Stomach (tissue), 8 donors: ENCODE measurements at regions not wholly inside any gene's neighbourhood (a gene's known extent, or its start where the extent isn't known, plus 50 kb on each side); places are given as distances from the start of the nearest gene placed in this dataset.

Experiments used
- DNase-seq, 2 donors: peaks; one replicate each; pipeline versions ENCODE4 v3.0.0 to v3.0.0-alpha.2; 2013 to 2019
- H3K27ac ChIP-seq, 5 donors: fragments of 200-600 bp in 4 of 5; sonication (generic) in 4 of 5; one replicate each; pipeline ENCODE4 v1.5.1; 2013 to 2019; ENCODE audit warnings: mild to moderate bottlenecking in 1 of 5, moderate library complexity in 1 of 5
- H3K27me3 ChIP-seq, 3 donors: fragments of 200-600 bp; sonication (generic); one replicate each; pipeline ENCODE4 v1.5.1; 2017 to 2019; ENCODE audit warnings: mixed run types in 1 of 3
- H3K36me3 ChIP-seq, 4 donors: fragments of 200-600 bp; sonication (generic); 1 replicate in 3 of 4; 2 replicates in 1 of 4; pipeline ENCODE4 v1.5.1; 2016 to 2019
- H3K4me1 ChIP-seq, 4 donors: fragments of 200-600 bp; sonication (generic); one replicate each; pipeline ENCODE4 v1.5.1; 2016 to 2019
- H3K4me3 ChIP-seq, 4 donors: fragments of 200-600 bp; sonication (generic) in 3 of 4; one replicate each; pipeline ENCODE4 v1.5.1; 2016 to 2019; ENCODE audit warnings: mild to moderate bottlenecking in 1 of 4
- H3K9me3 ChIP-seq, 4 donors: fragments of 200-600 bp; sonication (generic); one replicate each; pipeline ENCODE4 v1.5.1; 2016 to 2019
- EP300 ChIP-seq: sonication (generic); formaldehyde crosslinking; IDR thresholded peaks from one replicate; pipeline ENCODE4 v1.6.1; 2017; ENCODE audit warnings: antibody characterized with exemption
- POLR2A ChIP-seq, 4 donors: fragments of 450-650 bp; IDR thresholded peaks; one replicate each; pipeline ENCODE4 v1.6.1; 2016; ENCODE audit warnings: antibody characterized with exemption in 4 of 4, control low read depth in 2 of 4, mild to moderate bottlenecking in 1 of 4, moderate library complexity in 1 of 4
- POLR2AphosphoS5 ChIP-seq, 3 donors: sonication (generic); formaldehyde crosslinking; IDR thresholded peaks; one replicate each; pipeline ENCODE4 v1.6.1; 2016; ENCODE audit warnings: antibody characterized with exemption in 3 of 3
- whole genome bisulfite sequencing, 5 donors: extraction: QIAGEN DNeasy Blood & Tissue Kit in 3 of 5; methylation state at CpG; one replicate each; pipeline versions ENCODE4 v1.1.5 to v1.1.7; 2013 to 2018; 5-methylcytosine and 5-hydroxymethylcytosine counted together
- intact Hi-C: fragments of 100-400 bp; cut with DNase I; formaldehyde crosslinking; loops from one replicate; pipeline ENCODE4 v1.15.1; 2023; ENCODE audit warnings: low total_unique reads
- TF ChIP-seq, protein P1 (sequence below), 7 experiments: fragments of 450-650 bp in 4 of 7; fragments of 200-600 bp in 3 of 7; sonication (generic) in 3 of 7; IDR thresholded peaks; one replicate each; pipeline ENCODE4 v1.5.1; 2016 to 2019; ENCODE audit warnings: antibody characterized with exemption in 7 of 7, control low read depth in 2 of 7, mild to moderate bottlenecking in 1 of 7
- donor health status: healthy with polysubstance abuse.
- donor health status: Bipolar disorder and iron deficiency.
- donor health status: healthy.

GRCh38 chr10:44703241-44704155 lies 207.6 kb upstream of the TMEM72 start:
- 73 to 87% (median 83%) methylated on average over 6 of the region's 6 CpGs for WGBS, 5 donors
- peaks cover 0 to 39% (median 18%) of the 10 kb centered on the region in 4 donors for H3K9me3 ChIP-seq
- intact Hi-C loops: no loop called here

DNA sequence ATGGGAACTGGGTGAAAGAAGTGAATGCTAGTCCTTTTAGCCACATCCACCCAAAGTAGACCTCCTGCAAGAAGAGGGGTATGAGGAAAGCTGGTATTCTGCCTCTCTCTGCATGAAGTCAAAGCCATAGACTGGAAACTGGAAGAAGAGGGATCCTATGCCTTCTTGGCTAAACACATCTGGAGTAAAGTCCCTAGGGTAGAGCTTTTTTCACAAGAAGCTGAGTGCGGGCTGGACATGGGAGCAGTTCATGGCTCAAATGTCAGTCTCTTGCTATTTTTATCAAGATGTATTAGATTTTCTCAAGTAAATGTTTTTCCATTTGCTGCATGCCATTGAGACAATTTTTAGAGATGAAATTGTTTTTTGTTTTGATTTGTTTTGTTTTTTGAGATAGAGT lies 206.5 kb upstream of the TMEM72 start:
- H3K9me3 ChIP-seq: peaks cover 0 to 39% (median 18%) of the 10 kb centered on the region in 4 donors
- no peaks in the 10 kb centered on the region for H3K4me1 ChIP-seq
- DNase-seq: no peak
- no peaks in the 10 kb centered on the region for H3K36me3 ChIP-seq
- no peak overlapping the region for H3K4me3 ChIP-seq
- no peaks in the 10 kb centered on the region for H3K27me3 ChIP-seq
- intact Hi-C loops: no loop called here
- WGBS, 5 donors: 77 to 96% (median 90%) methylated on average over 1 of the region's 1 CpG
- H3K27ac ChIP-seq: no peak overlapping the region
- no peak for TF ChIP-seq POLR2AphosphoS5 (IDR thresholded peaks at IDR 0.05)
- TF ChIP-seq EP300: no peak
- TF ChIP-seq, protein P1, sequence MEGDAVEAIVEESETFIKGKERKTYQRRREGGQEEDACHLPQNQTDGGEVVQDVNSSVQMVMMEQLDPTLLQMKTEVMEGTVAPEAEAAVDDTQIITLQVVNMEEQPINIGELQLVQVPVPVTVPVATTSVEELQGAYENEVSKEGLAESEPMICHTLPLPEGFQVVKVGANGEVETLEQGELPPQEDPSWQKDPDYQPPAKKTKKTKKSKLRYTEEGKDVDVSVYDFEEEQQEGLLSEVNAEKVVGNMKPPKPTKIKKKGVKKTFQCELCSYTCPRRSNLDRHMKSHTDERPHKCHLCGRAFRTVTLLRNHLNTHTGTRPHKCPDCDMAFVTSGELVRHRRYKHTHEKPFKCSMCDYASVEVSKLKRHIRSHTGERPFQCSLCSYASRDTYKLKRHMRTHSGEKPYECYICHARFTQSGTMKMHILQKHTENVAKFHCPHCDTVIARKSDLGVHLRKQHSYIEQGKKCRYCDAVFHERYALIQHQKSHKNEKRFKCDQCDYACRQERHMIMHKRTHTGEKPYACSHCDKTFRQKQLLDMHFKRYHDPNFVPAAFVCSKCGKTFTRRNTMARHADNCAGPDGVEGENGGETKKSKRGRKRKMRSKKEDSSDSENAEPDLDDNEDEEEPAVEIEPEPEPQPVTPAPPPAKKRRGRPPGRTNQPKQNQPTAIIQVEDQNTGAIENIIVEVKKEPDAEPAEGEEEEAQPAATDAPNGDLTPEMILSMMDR (IDR thresholded peaks at IDR 0.05): no peak
- TF ChIP-seq POLR2A (IDR thresholded peaks at IDR 0.05): no peak

More at GRCh38 chr10:44703241-44704155, 207.6 kb upstream of the TMEM72 start:
- DNase-seq: no peak
- H3K4me1 ChIP-seq: no peaks in the 10 kb centered on the region
- H3K4me3 ChIP-seq: no peak overlapping the region
- no peaks in the 10 kb centered on the region for H3K36me3 ChIP-seq
- no peaks in the 10 kb centered on the region for H3K27me3 ChIP-seq
- TF ChIP-seq POLR2AphosphoS5 (IDR thresholded peaks at IDR 0.05) (no peak), POLR2A (IDR thresholded peaks at IDR 0.05) (no peak), EP300 (no peak)
- TF ChIP-seq, protein P1 (IDR thresholded peaks at IDR 0.05): no peak
- H3K27ac ChIP-seq: no peak overlapping the region

- Histone ChIP-seq H3K4me3 (no peak overlapping the region), H3K4me1 (no peaks in the 10 kb centered on the region), H3K27ac (no peak overlapping the region), H3K27me3 (no peaks in the 10 kb centered on the region), H3K36me3 (no peaks in the 10 kb centered on the region), H3K9me3 (peaks cover 0 to 26% (median 10%) of the 10 kb centered on the region in 4 donors)
- DNase-seq: no peak
- no peak for TF ChIP-seq POLR2AphosphoS5 (IDR thresholded peaks at IDR 0.05)
- TF ChIP-seq EP300: no peak
- TF ChIP-seq, protein P1 (IDR thresholded peaks at IDR 0.05): no peak
- no peak for TF ChIP-seq POLR2A (IDR thresholded peaks at IDR 0.05)
- intact Hi-C loops: no loop called here
Measured at GRCh38 chr10:44706745-44707144, 204.4 kb upstream of the TMEM72 start.

DNA sequence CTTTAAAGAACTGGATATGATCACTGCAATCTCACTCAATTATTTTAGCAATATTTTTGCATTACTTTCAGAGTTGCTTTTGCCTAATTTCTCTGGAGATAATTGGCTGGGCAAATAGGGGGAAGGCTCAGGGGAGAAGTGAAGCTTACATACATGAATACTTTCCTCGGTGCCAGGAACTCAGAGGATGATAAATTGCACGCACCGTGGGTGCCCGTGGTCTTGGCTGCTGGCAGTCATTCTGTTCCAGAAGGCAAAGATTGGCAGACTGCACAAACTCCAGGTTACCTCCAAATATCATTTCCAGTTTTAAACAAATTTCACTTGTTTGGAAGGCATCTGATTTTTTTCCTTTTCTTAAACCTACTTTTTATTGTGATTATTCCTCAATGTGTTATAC lies 197.8 kb upstream of the TMEM72 start:
- intact Hi-C loops: no loop called here
- Histone ChIP-seq H3K4me1 (no peaks in the 10 kb centered on the region), H3K4me3 (no peak overlapping the region), H3K9me3 (no peaks in the 10 kb centered on the region), H3K27ac (no peak overlapping the region), H3K27me3 (no peaks in the 10 kb centered on the region), H3K36me3 (no peaks in the 10 kb centered on the region)
- DNase-seq: no peak
- TF ChIP-seq POLR2A (IDR thresholded peaks at IDR 0.05): no peak
- TF ChIP-seq EP300: no peak
- TF ChIP-seq, protein P1 (IDR thresholded peaks at IDR 0.05): no peak
- TF ChIP-seq POLR2AphosphoS5 (IDR thresholded peaks at IDR 0.05): no peak
- 33 to 65% (median 61%) methylated on average over 4 of the region's 4 CpGs for WGBS, 5 donors
